ENCODE measurements at regions not wholly inside any gene's neighbourhood (a gene's known extent, or its start where the extent isn't known, plus 50 kb on each side); places are given as distances from the start of the nearest gene placed in this dataset.
"Not testable (repeated sequence)": the region's sequence is repeated elsewhere in the genome, so short reads cannot be mapped to it uniquely, and the experiment has no call there.

GRCh38 chr1:182205351-182206022, 144.0 kb upstream of the ZNF648 start:
- no peaks in the 10 kb centered on the region for H3K36me3 ChIP-seq
- peak overlapping the region; percentile 25 for H3K27ac ChIP-seq
- no peak for TF ChIP-seq POLR2AphosphoS5 (IDR thresholded peaks at IDR 0.05)
- no peak for TF ChIP-seq EP300 (IDR thresholded peaks at IDR 0.05)
- TF ChIP-seq, protein P1, sequence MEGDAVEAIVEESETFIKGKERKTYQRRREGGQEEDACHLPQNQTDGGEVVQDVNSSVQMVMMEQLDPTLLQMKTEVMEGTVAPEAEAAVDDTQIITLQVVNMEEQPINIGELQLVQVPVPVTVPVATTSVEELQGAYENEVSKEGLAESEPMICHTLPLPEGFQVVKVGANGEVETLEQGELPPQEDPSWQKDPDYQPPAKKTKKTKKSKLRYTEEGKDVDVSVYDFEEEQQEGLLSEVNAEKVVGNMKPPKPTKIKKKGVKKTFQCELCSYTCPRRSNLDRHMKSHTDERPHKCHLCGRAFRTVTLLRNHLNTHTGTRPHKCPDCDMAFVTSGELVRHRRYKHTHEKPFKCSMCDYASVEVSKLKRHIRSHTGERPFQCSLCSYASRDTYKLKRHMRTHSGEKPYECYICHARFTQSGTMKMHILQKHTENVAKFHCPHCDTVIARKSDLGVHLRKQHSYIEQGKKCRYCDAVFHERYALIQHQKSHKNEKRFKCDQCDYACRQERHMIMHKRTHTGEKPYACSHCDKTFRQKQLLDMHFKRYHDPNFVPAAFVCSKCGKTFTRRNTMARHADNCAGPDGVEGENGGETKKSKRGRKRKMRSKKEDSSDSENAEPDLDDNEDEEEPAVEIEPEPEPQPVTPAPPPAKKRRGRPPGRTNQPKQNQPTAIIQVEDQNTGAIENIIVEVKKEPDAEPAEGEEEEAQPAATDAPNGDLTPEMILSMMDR (IDR thresholded peaks at IDR 0.05), result no peak
- H3K9me3 ChIP-seq, result no peaks in the 10 kb centered on the region
- no peak for DNase-seq (ENCODE audit: low spot score in 2 of 2)
- no peak overlapping the region for H3K4me3 ChIP-seq
- no peaks in the 10 kb centered on the region for H3K27me3 ChIP-seq
- peaks cover 11% of the 10 kb centered on the region for H3K4me1 ChIP-seq

DNA sequence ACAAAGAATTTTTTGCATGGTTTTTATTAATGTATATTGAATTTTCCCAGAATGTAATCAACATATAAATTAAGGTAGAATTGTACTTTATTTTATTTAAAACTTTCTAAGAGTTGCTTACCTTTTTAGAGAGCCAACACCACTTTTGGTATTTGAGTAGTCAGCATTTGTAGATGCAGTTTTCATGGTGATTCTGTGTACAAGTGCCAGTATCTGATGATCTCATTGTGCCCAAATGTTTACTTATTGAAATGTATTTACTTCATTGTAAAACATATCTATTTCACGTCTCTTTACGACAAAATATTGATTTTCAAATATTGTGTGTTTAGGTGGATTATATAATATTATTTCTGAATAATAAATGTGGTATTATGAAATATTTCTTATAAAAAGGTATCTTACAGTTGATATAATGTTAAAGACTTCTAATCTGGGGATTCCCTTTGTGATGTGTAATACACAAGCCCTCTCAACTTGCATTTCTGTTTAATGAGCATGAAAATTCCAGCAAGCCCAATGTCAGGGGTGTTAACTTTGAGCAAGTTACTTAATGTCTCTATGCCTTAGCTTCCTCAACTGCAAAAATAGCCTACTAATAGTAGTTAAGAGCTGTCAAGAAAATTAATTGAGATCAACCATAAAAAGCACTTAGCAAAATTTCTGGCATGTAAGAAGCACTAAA, 141.8 kb upstream of the ZNF648 start:
- Histone ChIP-seq H3K27me3 (no peaks in the 10 kb centered on the region), H3K4me1 (peaks cover 9% of the 10 kb centered on the region), H3K9me3 (no peaks in the 10 kb centered on the region), H3K27ac (no peak overlapping the region), H3K36me3 (no peaks in the 10 kb centered on the region), H3K4me3 (no peak overlapping the region)
- WGBS, result 100% methylated on average over 2 of the region's 2 CpGs
- TF ChIP-seq, protein P1 (IDR thresholded peaks at IDR 0.05), result no peak
- TF ChIP-seq POLR2A (IDR thresholded peaks at IDR 0.05) (no peak), POLR2AphosphoS5 (IDR thresholded peaks at IDR 0.05) (no peak), EP300 (IDR thresholded peaks at IDR 0.05) (no peak)
- DNase-seq (ENCODE audit: low spot score in 2 of 2), result no peak

GRCh38 chr1:182201490-182201889, 140.0 kb upstream of the ZNF648 start:
- H3K27ac ChIP-seq; H3K4me3 ChIP-seq; DNase-seq (ENCODE audit: low spot score in 2 of 2); H3K27me3 ChIP-seq; H3K9me3 ChIP-seq; H3K36me3 ChIP-seq: not testable (repeated sequence)
- WGBS, result 97% methylated on average over 7 of the region's 7 CpGs
- H3K4me1 ChIP-seq, result peaks cover 25% of the 10 kb centered on the region

- peaks cover 19% of the 10 kb centered on the region for H3K4me1 ChIP-seq
- no peaks in the 10 kb centered on the region for H3K36me3 ChIP-seq
- no peaks in the 10 kb centered on the region for H3K27me3 ChIP-seq
- WGBS, result 89% methylated on average over 4 of the region's 4 CpGs
- TF ChIP-seq EP300 (IDR thresholded peaks at IDR 0.05) (no peak), POLR2A (IDR thresholded peaks at IDR 0.05) (no peak), POLR2AphosphoS5 (IDR thresholded peaks at IDR 0.05) (no peak)
- TF ChIP-seq, protein P1 (IDR thresholded peaks at IDR 0.05), result no peak
- H3K9me3 ChIP-seq, result no peaks in the 10 kb centered on the region
- no peak for DNase-seq (ENCODE audit: low spot score in 2 of 2)
- no peak overlapping the region for H3K27ac ChIP-seq
- H3K4me3 ChIP-seq, result no peak overlapping the region
Observed at GRCh38 chr1:182200025-182200812, 138.7 kb upstream of the ZNF648 start.

- 53% methylated on average over 4 of the region's 4 CpGs for WGBS
- no peak for DNase-seq (ENCODE audit: low spot score in 2 of 2)
- H3K4me1 ChIP-seq, result peaks cover 19% of the 10 kb centered on the region
- H3K9me3 ChIP-seq, result no peaks in the 10 kb centered on the region
- peak overlapping the region; percentile 3 for H3K27ac ChIP-seq
- no peaks in the 10 kb centered on the region for H3K36me3 ChIP-seq
- no peak overlapping the region for H3K4me3 ChIP-seq
- TF ChIP-seq POLR2A (IDR thresholded peaks at IDR 0.05) (no peak), POLR2AphosphoS5 (IDR thresholded peaks at IDR 0.05) (no peak), EP300 (IDR thresholded peaks at IDR 0.05) (no peak)
- TF ChIP-seq, protein P1 (IDR thresholded peaks at IDR 0.05), result no peak
- no peaks in the 10 kb centered on the region for H3K27me3 ChIP-seq
Observed at GRCh38 chr1:182198006-182198605, 136.6 kb upstream of the ZNF648 start.
